ENCODE measurements at regions not wholly inside any gene's neighbourhood (a gene's known extent, or its start where the extent isn't known, plus 50 kb on each side); places are given as distances from the start of the nearest gene placed in this dataset.

DNA sequence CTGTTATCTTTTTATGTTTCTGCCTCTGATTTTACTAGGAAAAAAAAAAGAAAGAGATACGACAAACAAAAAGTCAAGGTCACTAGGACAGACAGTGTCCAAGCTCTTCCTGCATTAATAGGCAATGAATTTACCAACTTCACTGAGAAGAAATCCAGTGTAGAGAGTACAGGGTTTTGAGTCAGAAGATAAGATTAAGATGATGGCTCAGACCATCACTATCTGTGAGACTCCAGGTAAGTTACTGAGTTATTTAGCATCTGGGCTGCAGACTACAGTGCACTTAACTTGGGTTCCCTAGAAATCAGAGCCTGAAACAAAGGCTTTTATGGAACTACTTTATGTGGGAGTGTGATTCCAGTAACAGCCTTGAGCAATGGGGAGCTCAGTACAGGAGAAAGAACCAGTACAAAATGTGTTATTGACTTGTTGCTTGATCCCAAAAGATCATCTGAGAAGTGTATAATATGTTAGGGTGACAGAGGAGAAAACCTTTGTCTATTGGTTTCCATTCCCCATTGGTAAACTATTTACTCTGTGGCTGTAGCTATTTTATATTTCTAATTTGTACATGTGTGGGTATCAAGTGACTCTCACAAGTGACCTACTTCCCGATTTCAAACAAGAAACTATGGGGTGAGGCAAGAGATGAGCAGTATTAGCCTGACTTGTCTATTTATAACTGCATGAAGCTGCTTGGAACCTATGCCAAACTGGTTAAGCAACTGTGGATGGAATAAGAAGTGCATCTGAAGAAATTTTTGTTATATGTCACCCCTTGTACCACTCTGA lies 395.8 kb downstream of the RAB38 start:
- no peaks in the 10 kb centered on the region for H3K23me2 ChIP-seq (ENCODE audit: insufficient read length, low read depth, low read length, poor library complexity, severe bottlenecking)
- H3K18ac ChIP-seq (ENCODE audit: insufficient read length, low read depth, low read length) = no peak overlapping the region
- no peak overlapping the region for H2BK15ac ChIP-seq (ENCODE audit: low read depth, low read length)
- no peak overlapping the region for H2AK5ac ChIP-seq (ENCODE audit: insufficient read length, low read length)
- H3K27ac Mint-ChIP-seq = no peak overlapping the region
- TF ChIP-seq, protein P1, sequence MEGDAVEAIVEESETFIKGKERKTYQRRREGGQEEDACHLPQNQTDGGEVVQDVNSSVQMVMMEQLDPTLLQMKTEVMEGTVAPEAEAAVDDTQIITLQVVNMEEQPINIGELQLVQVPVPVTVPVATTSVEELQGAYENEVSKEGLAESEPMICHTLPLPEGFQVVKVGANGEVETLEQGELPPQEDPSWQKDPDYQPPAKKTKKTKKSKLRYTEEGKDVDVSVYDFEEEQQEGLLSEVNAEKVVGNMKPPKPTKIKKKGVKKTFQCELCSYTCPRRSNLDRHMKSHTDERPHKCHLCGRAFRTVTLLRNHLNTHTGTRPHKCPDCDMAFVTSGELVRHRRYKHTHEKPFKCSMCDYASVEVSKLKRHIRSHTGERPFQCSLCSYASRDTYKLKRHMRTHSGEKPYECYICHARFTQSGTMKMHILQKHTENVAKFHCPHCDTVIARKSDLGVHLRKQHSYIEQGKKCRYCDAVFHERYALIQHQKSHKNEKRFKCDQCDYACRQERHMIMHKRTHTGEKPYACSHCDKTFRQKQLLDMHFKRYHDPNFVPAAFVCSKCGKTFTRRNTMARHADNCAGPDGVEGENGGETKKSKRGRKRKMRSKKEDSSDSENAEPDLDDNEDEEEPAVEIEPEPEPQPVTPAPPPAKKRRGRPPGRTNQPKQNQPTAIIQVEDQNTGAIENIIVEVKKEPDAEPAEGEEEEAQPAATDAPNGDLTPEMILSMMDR (conservative IDR thresholded peaks at IDR 0.05) = no peak
- no peak for DNase-seq
- H3K79me2 ChIP-seq (ENCODE audit: insufficient read depth, low read length) = no peaks in the 10 kb centered on the region
- no peak overlapping the region for H2BK5ac ChIP-seq (ENCODE audit: insufficient read length, low read length)
- no peak overlapping the region for H2AFZ ChIP-seq (ENCODE audit: low read length)
- H4K5ac ChIP-seq (ENCODE audit: insufficient read length, low read depth, low read length) = no peak overlapping the region
- no peaks in the 10 kb centered on the region for H3K9me3 ChIP-seq (ENCODE audit: control insufficient read depth, low read depth, low read length)
- no peak overlapping the region for H2BK12ac ChIP-seq (ENCODE audit: insufficient read length, low read depth, low read length)
- no peaks in the 10 kb centered on the region for H4K20me1 ChIP-seq (ENCODE audit: control insufficient read depth, insufficient read depth, insufficient read length)
- H3K9ac ChIP-seq (ENCODE audit: extremely low read depth, insufficient read length, low read length) = no peak overlapping the region
- H3K36me3 Mint-ChIP-seq (ENCODE audit: insufficient read depth in 1 of 3, low read depth in 3 of 3) = no peaks in the 10 kb centered on the region
- WGBS (ENCODE audit: extremely low coverage, insufficient read length, low lambda C conversion rate) = no CpG with 5 or more reads among the region's 2 CpGs
- no peak overlapping the region for H3K4me3 Mint-ChIP-seq
- no peak overlapping the region for H4K8ac ChIP-seq (replicated peaks; ENCODE audit: insufficient read length, low read depth, low read length)
- no peak overlapping the region for H3T11ph ChIP-seq (ENCODE audit: low read length)
- no peaks in the 10 kb centered on the region for H3K27me3 Mint-ChIP-seq (ENCODE audit: low read depth)
- no peak overlapping the region for H3K23ac ChIP-seq (ENCODE audit: insufficient read length, low read depth, low read length)
- no peak overlapping the region for H3K27ac ChIP-seq (ENCODE audit: insufficient read length, low read depth, low read length)
- H4K91ac ChIP-seq (ENCODE audit: insufficient read length, low read depth, low read length) = no peak overlapping the region
- no peaks in the 10 kb centered on the region for H3K4me1 ChIP-seq (ENCODE audit: insufficient read depth, low read length)
- H3K9me3 Mint-ChIP-seq = peaks cover 0 to 3% of the 10 kb centered on the region in 2 experiments; a peak in 2 of 5 replicates
- H3K4me1 Mint-ChIP-seq = no peaks in the 10 kb centered on the region
- H3K14ac ChIP-seq (ENCODE audit: insufficient read depth, low read length) = no peak overlapping the region
- no peak overlapping the region for H3K4me2 ChIP-seq (ENCODE audit: insufficient read depth, insufficient read length, low read length)
- no peak overlapping the region for H2BK120ac ChIP-seq (ENCODE audit: low read depth, low read length, poor library complexity, severe bottlenecking)
- H3K56ac ChIP-seq (ENCODE audit: insufficient read length, low read depth, low read length) = no peak overlapping the region
- H3K79me1 ChIP-seq (ENCODE audit: insufficient read depth, low read depth, low read length, poor library complexity, severe bottlenecking) = no peaks in the 10 kb centered on the region
- H3K27me3 ChIP-seq (ENCODE audit: insufficient read depth, low read length) = no peaks in the 10 kb centered on the region
- H3K4ac ChIP-seq (ENCODE audit: low read depth, low read length) = no peak overlapping the region
- H2BK20ac ChIP-seq (ENCODE audit: low read depth, low read length, poor library complexity, severe bottlenecking) = no peak overlapping the region

All from H9 (cell line).